HUES48 (cell line): ENCODE measurements at regions not wholly inside any gene's neighbourhood (a gene's known extent, or its start where the extent isn't known, plus 50 kb on each side); places are given as distances from the start of the nearest gene placed in this dataset.
"Not testable (repeated sequence)": the region's sequence is repeated elsewhere in the genome, so short reads cannot be mapped to it uniquely, and the experiment has no call there.

ENCODE experiments used
- H3K27ac ChIP-seq: one replicate; pipeline ENCODE4 v1.7.0; 2013; ENCODE audit warnings: low read depth, low read length, inconsistent platforms
- H3K27me3 ChIP-seq: 2 replicates; pipeline ENCODE4 v1.6.1; 2013; ENCODE audit warnings: mild to moderate bottlenecking, low read length; ENCODE audit not compliant: control insufficient read depth, insufficient read depth
- H3K36me3 ChIP-seq: 2 replicates; pipeline ENCODE4 v1.6.1; 2013; ENCODE audit warnings: low read length; ENCODE audit not compliant: control insufficient read depth, insufficient read depth
- H3K4me1 ChIP-seq: 2 replicates; pipeline ENCODE4 v1.6.1; 2013; ENCODE audit warnings: mild to moderate bottlenecking, low read length; ENCODE audit not compliant: control insufficient read depth, insufficient read depth
- H3K4me3 ChIP-seq: 2 replicates; pipeline ENCODE4 v1.5.1; 2013; ENCODE audit warnings: mild to moderate bottlenecking, low read depth, low read length
- H3K9ac ChIP-seq: 2 replicates; pipeline ENCODE4 v1.6.1; 2013; ENCODE audit warnings: mild to moderate bottlenecking, low read depth, low read length, moderate library complexity
- H3K9me3 ChIP-seq: 2 replicates; pipeline ENCODE4 v1.6.1; 2013; ENCODE audit warnings: low read length; ENCODE audit not compliant: control insufficient read depth, insufficient read depth

DNA sequence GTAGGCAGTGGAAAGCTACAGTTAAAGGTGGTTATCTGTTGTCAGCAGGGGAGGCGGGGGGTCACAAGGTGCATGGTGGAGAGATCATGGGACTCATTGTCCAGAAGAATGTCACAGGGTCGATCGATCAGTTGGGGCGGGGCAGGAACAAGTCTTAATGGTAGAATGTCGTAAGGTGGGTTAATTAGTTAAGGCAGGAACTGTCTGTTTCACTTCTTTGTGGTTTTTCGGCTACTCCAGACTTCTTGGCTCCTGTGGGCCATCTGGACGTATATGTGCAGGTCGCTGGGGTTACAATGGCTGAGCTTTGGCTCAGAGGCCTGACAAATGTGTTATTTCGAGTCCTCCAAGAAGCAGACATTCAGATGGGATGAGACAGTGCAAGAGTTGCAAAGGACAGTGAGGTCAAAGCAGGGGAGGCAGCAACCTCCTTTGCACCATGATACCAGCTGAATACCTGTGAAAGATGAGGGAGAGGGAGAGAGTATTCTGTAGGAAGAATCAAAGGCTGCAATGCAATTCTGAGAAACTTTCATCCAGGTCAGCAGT is 246.9 kb upstream of the TMEM132C start:
- Histone ChIP-seq H3K4me3 (no peak overlapping the region), H3K27me3 (no peaks in the 10 kb centered on the region), H3K36me3 (no peaks in the 10 kb centered on the region), H3K9me3 (no peaks in the 10 kb centered on the region), H3K9ac (no peak overlapping the region), H3K27ac (no peak overlapping the region), H3K4me1 (no peaks in the 10 kb centered on the region)

DNA sequence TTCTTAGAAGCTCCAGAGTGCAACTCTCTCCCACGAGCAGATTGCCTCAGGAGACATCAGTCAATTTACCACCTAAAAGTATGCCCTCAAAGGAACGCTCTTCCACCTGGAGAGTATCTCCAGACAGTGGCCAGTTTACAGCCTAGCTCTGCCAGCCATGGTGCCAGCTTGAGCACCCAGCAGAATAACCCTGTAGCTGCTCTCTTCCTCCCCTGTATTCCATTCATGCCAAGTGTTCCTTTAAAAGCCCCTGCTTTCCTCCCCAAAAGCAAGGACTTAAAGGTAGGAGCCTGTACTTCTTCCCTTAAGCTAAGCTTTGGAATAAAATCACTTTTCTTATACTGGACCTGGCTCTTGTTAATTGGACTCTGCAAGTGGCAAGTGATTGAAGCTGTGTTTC is 245.4 kb upstream of the TMEM132C start:
- H3K4me1 ChIP-seq: peaks cover 10% of the 10 kb centered on the region
- no peaks in the 10 kb centered on the region for H3K36me3 ChIP-seq
- H3K9me3 ChIP-seq: no peaks in the 10 kb centered on the region
- H3K4me3 ChIP-seq: no peak overlapping the region
- no peak overlapping the region for H3K9ac ChIP-seq
- no peaks in the 10 kb centered on the region for H3K27me3 ChIP-seq
- H3K27ac ChIP-seq: no peak overlapping the region

DNA sequence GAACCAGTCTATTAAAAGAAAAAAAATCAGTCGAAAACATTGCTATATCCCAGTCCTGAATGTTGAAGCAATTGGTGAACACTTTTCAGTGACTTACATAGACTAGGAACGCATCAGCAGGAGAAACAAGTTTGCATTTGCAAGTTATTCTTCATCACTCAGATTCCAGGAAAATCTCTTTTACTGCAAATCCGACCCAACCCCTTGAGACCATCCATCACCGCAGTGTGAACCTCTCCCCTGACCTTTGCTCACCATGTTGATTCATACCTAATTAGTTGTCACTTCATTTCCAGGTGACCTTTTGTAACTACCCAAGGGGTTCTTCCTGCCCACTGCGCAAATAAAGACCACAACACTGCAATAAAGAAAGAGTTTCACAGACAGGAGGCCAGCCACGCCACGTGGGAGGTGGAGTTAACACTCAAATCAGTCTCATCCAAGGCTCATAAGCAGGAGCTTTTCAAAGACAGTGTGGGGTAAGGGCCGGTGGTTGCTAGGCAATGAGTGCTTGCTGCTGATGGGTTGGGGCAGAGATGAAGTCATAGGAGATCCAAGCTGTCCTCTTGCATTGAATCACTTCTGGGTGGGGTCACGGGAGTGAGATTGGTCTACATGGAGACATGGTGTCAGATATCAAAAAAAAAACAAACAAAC is 241.3 kb upstream of the TMEM132C start:
- H3K27me3 ChIP-seq: no peaks in the 10 kb centered on the region
- H3K36me3 ChIP-seq: no peaks in the 10 kb centered on the region
- H3K27ac ChIP-seq: no peak overlapping the region
- peaks cover 11% of the 10 kb centered on the region for H3K4me1 ChIP-seq
- no peak overlapping the region for H3K4me3 ChIP-seq
- no peaks in the 10 kb centered on the region for H3K9me3 ChIP-seq
- no peak overlapping the region for H3K9ac ChIP-seq

DNA sequence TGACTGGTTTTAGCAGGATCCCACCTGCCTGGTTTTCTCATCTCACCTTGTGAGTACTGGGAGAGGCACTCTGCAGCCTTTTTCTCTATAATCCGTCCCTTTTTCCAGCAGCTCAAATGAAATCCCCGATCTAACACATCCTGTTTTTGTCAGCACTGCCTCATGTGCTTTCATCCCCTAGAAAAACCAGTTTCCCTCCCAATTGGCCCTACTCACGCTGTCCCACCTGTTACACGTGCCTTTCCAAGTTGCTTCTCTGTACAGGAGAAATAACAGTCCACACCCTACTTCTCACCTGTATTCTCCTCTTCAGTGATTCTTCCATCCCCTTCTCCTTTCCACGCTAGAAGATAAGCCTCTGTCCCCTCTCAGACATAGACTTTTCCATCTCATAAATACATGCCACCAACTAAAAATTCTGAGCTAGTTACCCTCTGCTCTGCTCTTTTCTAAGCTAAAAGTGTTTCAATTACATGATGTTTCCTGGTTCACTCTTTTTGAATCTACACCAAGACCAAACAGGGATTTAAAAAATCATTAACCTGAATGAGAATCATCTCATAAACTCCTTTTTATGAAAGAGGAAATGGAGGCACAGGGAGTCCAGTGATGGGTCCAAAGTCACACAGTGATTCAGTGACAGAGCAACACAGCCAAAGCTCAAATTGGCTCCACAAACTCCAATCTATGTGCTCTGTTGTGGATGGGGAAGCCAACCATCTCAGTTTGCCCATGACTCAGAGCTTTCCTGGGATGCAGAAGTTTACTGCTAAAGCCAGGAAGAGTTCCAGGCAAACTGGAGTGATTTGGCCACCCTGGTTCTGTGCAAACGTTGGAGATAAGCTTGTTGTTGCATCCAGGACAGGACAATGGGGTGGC is 240.0 kb upstream of the TMEM132C start:
- Histone ChIP-seq H3K9ac (no peak overlapping the region), H3K4me3 (no peak overlapping the region), H3K4me1 (peaks cover 11% of the 10 kb centered on the region), H3K27me3 (no peaks in the 10 kb centered on the region), H3K9me3 (no peaks in the 10 kb centered on the region), H3K36me3 (no peaks in the 10 kb centered on the region), H3K27ac (no peak overlapping the region)

DNA sequence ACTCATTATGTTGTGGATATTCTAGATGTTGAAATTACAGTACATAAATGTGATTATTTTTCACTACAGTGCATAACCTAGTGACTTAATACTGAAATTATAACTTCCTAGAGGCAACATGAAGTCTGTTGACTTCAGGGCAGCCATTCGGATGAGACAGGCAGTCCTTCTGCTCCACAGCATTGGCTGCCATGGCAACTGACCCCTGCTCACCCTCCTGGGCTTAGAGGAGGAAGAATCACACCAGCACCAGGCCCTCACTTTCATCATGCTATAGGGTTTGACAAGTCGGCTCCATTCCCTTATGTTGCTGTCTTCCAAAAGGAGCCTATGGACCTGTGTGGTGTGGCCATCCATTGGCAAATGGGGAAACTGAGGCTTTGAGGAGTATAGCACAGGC is 233.5 kb upstream of the TMEM132C start:
- no peaks in the 10 kb centered on the region for H3K4me1 ChIP-seq
- no peaks in the 10 kb centered on the region for H3K27me3 ChIP-seq
- no peak overlapping the region for H3K4me3 ChIP-seq
- H3K9ac ChIP-seq: no peak overlapping the region
- no peak overlapping the region for H3K27ac ChIP-seq
- H3K36me3 ChIP-seq: no peaks in the 10 kb centered on the region
- no peaks in the 10 kb centered on the region for H3K9me3 ChIP-seq

DNA sequence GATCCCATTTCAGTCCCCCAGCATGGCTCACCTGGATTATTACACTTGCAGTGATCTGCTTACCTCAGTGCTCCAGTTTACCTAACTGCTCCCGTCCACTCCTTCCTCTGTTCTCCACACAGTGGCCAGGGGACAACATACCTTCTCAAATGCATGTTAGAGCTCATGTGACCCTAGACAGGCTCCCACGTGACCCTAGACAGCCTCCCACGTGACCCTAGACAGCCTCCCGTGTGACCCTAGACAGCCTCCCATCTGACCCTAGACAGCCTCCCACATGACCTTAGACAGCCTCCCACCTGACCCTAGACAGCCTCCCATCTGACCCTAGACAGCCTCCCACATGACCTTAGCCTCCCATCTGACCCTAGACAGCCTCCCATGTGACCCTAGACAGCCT is 226.0 kb upstream of the TMEM132C start:
- Histone ChIP-seq H3K27ac (no peak overlapping the region), H3K4me1 (no peaks in the 10 kb centered on the region), H3K4me3 (no peak overlapping the region), H3K36me3 (no peaks in the 10 kb centered on the region), H3K9ac (no peak overlapping the region), H3K9me3 (peaks cover 9% of the 10 kb centered on the region; the same call in 1 of the 2 replicates), H3K27me3 (no peaks in the 10 kb centered on the region)

DNA sequence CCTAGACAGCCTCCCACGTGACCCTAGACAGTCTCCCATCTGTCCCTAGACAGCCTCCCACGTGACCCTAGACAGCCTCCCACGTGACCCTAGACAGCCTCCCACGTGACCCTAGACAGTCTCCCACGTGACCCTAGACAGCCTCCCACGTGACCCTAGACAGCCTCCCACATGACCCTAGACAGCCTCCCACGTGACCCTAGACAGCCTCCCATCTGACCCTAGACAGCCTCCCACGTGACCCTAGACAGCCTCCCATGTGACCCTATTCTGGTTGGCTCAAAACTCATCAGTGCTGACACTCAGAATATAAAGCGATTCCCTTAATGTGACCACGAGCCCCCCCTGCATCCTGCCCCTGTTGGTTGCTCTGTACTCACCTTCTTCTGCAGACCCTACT is 224.7 kb upstream of the TMEM132C start:
- not testable (repeated sequence) for H3K4me1 ChIP-seq, H3K27me3 ChIP-seq, H3K27ac ChIP-seq, H3K4me3 ChIP-seq, H3K9me3 ChIP-seq, H3K9ac ChIP-seq, H3K36me3 ChIP-seq

DNA sequence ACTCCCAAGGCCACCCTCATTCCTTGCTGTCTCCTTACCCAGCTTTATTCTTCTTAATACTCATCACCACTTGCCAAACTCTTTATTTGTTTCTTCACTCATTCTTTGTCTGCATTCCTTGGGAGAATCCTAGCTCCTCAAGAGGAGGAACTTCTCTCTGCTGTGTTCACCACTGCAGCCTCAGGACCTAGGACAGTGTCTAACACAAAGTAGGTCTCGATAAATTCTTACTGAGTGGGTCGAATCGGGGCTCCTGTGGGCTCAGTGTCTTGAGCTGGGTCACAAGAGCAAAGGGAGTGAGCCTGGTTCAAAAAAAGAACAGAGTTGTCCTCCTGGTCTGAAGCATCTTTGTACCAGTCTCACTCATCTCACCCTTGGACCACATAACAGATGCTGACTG is 224.1 kb upstream of the TMEM132C start:
- Histone ChIP-seq H3K36me3 (no peaks in the 10 kb centered on the region), H3K27me3 (no peaks in the 10 kb centered on the region), H3K4me1 (no peaks in the 10 kb centered on the region), H3K9me3 (peaks cover 9% of the 10 kb centered on the region; the same call in 1 of the 2 replicates), H3K9ac (no peak overlapping the region), H3K27ac (no peak overlapping the region), H3K4me3 (no peak overlapping the region)

DNA sequence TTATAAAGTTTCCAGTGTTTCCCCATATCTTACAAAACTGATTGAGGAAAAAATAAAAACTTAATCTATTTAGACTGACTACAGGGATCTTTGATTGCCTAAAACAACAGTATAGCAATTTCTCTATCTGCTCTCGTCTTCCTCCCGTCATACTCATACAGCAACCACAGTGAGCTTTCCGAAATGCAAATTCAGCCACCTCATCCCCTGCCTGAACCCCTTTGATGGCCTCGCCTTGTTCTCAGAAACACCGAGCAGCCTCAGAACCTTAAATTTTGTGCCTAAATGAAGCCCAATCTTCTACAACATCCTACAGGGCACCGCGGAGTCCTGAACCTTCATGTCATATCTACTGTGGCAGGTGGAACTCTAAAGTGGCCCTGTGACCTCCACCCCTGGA is 223.7 kb upstream of the TMEM132C start:
- Histone ChIP-seq H3K27me3 (no peaks in the 10 kb centered on the region), H3K9me3 (peaks cover 9% of the 10 kb centered on the region; the same call in 1 of the 2 replicates)

DNA sequence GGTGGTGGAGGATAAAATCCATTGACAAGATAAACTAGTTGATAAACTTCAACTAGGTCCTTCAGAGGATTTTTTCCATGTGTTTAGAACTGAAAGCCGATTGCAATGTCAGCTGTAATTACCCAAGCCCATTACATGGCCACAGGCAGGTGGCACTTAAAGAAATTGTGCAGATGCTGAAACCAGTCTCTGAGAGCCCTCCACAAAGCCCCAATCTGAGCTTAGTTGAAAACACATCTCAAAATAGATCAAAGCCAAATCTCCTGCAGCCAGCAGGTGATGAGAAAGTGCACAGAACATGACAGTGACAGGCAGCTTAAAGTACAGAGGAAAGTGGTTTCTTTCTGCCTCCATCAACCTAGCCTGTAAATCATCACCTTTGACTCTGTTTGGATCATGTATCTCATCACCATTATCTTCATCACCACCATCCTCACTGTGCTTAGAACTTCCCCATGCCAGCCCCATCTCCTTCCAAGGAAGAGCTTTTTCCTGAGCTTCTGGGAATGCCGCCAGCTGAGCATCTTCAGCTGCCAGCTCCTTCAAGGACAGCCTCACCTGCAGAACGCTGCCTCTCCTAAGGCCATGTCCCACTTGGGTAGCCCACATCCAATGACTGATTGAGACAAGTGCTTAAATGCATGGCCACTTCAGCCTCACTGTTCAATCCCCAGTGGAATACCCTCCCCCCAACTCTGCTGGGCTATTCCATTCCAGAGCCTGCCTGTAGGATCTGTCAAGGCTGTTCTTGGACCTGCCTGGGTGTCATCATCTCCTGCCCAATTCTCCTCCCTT is 219.5 kb upstream of the TMEM132C start:
- no peak overlapping the region for H3K9ac ChIP-seq

More for the DNA sequence above, 223.7 kb upstream of the TMEM132C start:
- H3K4me3 ChIP-seq: no peak overlapping the region
- no peak overlapping the region for H3K27ac ChIP-seq
- H3K36me3 ChIP-seq: no peaks in the 10 kb centered on the region
- H3K9ac ChIP-seq: no peak overlapping the region
- no peaks in the 10 kb centered on the region for H3K4me1 ChIP-seq

More for the DNA sequence above, 219.5 kb upstream of the TMEM132C start:
- Histone ChIP-seq H3K9me3 (no peaks in the 10 kb centered on the region), H3K4me1 (no peaks in the 10 kb centered on the region), H3K27ac (no peak overlapping the region), H3K27me3 (no peaks in the 10 kb centered on the region), H3K4me3 (no peak overlapping the region), H3K36me3 (no peaks in the 10 kb centered on the region)
